ENCODE measurements at regions not wholly inside any gene's neighbourhood (a gene's known extent, or its start where the extent isn't known, plus 50 kb on each side); places are given as distances from the start of the nearest gene placed in this dataset.

- TF ChIP-seq CTCF (IDR thresholded peaks at IDR 0.05) (no peak), POLR2A (IDR thresholded peaks at IDR 0.05) (no peak)
Measured at GRCh38 chr2:145744541-145745386, 1224.8 kb upstream of the ZEB2 start.
